ENCODE measurements at regions not wholly inside any gene's neighbourhood (a gene's known extent, or its start where the extent isn't known, plus 50 kb on each side); places are given as distances from the start of the nearest gene placed in this dataset.

GRCh38 chr15:46646490-46646889, 1011.7 kb downstream of the SQOR start:
- H3K4me3 ChIP-seq (replicated peaks in 1 of 2; ENCODE audit: low read depth in 1 of 2, low read length in 2 of 2): no peak overlapping the region
- H2AFZ ChIP-seq (ENCODE audit: low read depth, low read length, poor library complexity, severe bottlenecking): no peak overlapping the region
- no peaks in the 10 kb centered on the region for H3K79me2 ChIP-seq (ENCODE audit: insufficient read depth, low read length)
- no peak overlapping the region for H3K9ac ChIP-seq (ENCODE audit: low read length)
- no peak overlapping the region for H3K4me2 ChIP-seq (ENCODE audit: low read length)
- no peaks in the 10 kb centered on the region for H4K20me1 ChIP-seq (ENCODE audit: insufficient read depth)
- no peaks in the 10 kb centered on the region for H3K36me3 ChIP-seq (ENCODE audit: control insufficient read depth in 1 of 2, insufficient read depth in 2 of 2, low read length in 2 of 2)
- intact Hi-C loops (cut with micrococcal nuclease): no loop called here
- ChIA-PET POLR2A (no interaction called here), RAD21 (ENCODE audit: low non-redundant PET in 1 of 2, low total read pairs in 2 of 2, uncharacterized antibody in 2 of 2, unreplicated experiment in 2 of 2) (no interaction called here), CTCF (no interaction called here)
- no peak for TF ChIP-seq EZH2 (IDR thresholded peaks at IDR 0.05)
- no peak for TF ChIP-seq ZFX (IDR thresholded peaks at IDR 0.05)
- TF ChIP-seq SRF (IDR thresholded peaks at IDR 0.05; ENCODE audit: low read depth): no peak
- TF ChIP-seq ATF3 (IDR thresholded peaks at IDR 0.05): no peak
- TF ChIP-seq MAX (IDR thresholded peaks at IDR 0.05): no peak
- no peak for TF ChIP-seq POLR2AphosphoS5 (IDR thresholded peaks at IDR 0.05; ENCODE audit: low read depth, low read length)
- TF ChIP-seq EZH2phosphoT487 (IDR thresholded peaks at IDR 0.05; ENCODE audit: borderline replicate concordance): no peak
- no peak for TF ChIP-seq JUND (IDR thresholded peaks at IDR 0.05)
- no peak for TF ChIP-seq ZBTB33 (IDR thresholded peaks at IDR 0.05; ENCODE audit: extremely low read depth, insufficient replicate concordance, low read length)
- TF ChIP-seq CTCF (IDR thresholded peaks at IDR 0.05 in 2 of 3, conservative IDR thresholded peaks at IDR 0.05 in 1 of 3; ENCODE audit: borderline replicate concordance in 1 of 3, insufficient read depth in 1 of 3, low read depth in 2 of 3, low read length in 2 of 3): no peak
- no peak for TF ChIP-seq FOSL1 (IDR thresholded peaks at IDR 0.05; ENCODE audit: low read depth)
- TF ChIP-seq SIN3A (IDR thresholded peaks at IDR 0.05; ENCODE audit: low read depth): no peak
- TF ChIP-seq ELF1 (IDR thresholded peaks at IDR 0.05; ENCODE audit: borderline replicate concordance, low read depth): no peak
- DNase-seq (ENCODE audit: low read depth, low spot score) (no peak), ATAC-seq (no peak)
- no peaks in the 10 kb centered on the region for H3K9me2 ChIP-seq (ENCODE audit: insufficient read depth)
- H3K9me3 ChIP-seq (ENCODE audit: control insufficient read depth in 1 of 2, insufficient read depth in 1 of 2, low read depth in 1 of 2, low read length in 2 of 2): peaks cover 21 to 58% of the 10 kb centered on the region in 2 experiments; a peak in 3 of 4 replicates
- H3K4me1 ChIP-seq (ENCODE audit: control insufficient read depth in 1 of 2, insufficient read depth in 2 of 2, low read length in 2 of 2): no peaks in the 10 kb centered on the region
- no peak overlapping the region for H3K27ac ChIP-seq (ENCODE audit: low read depth, low read length)
- H3K27me3 ChIP-seq (ENCODE audit: insufficient read depth, low read length): no peaks in the 10 kb centered on the region
- no TSS peak for BruUV-seq (replicated peaks)

All from HCT116 (cell line).